Lower lobe of right lung (tissue), 2 donors: ENCODE measurements at regions not wholly inside any gene's neighbourhood (a gene's known extent, or its start where the extent isn't known, plus 50 kb on each side); places are given as distances from the start of the nearest gene placed in this dataset.

Experiments
- ATAC-seq, 2 donors: fragments of 200-7000 bp; cut with Tn5 transposase; one replicate each; pipeline ENCODE4 v1.9.1; 2020 to 2022; ENCODE audit warnings: mild to moderate bottlenecking in 2 of 2, moderate library complexity in 2 of 2
- DNase-seq: peaks from one replicate; pipeline ENCODE4 v3.0.0-alpha.2; 2020
- H3K27ac ChIP-seq: fragments of 200-600 bp; one replicate; pipeline ENCODE4 v1.8.0; 2022
- H3K27me3 ChIP-seq: fragments of 200-600 bp; one replicate; pipeline ENCODE4 v1.8.0; 2022; ENCODE audit warnings: low read depth
- H3K36me3 ChIP-seq: fragments of 200-600 bp; one replicate; pipeline ENCODE4 v1.8.0; 2022; ENCODE audit warnings: mild to moderate bottlenecking
- H3K4me1 ChIP-seq: fragments of 200-600 bp; one replicate; pipeline ENCODE4 v1.8.0; 2022
- H3K4me3 ChIP-seq: fragments of 200-600 bp; one replicate; pipeline ENCODE4 v1.8.0; 2022; ENCODE audit warnings: mild to moderate bottlenecking
- H3K9me3 ChIP-seq: fragments of 200-600 bp; one replicate; pipeline ENCODE4 v1.8.0; 2022
- CTCF ChIP-seq: fragments of 200-600 bp; IDR thresholded peaks from one replicate; pipeline ENCODE4 v1.8.0; 2022; ENCODE audit warnings: antibody characterized with exemption, mild to moderate bottlenecking
- intact Hi-C: fragments of 100-400 bp; cut with DNase I; formaldehyde crosslinking; loops from one replicate; pipeline ENCODE4 v1.11.0; 2022
- donor health status: DM: no; HTN: yes; CAD: no; lungs with severe emphysema.

DNA sequence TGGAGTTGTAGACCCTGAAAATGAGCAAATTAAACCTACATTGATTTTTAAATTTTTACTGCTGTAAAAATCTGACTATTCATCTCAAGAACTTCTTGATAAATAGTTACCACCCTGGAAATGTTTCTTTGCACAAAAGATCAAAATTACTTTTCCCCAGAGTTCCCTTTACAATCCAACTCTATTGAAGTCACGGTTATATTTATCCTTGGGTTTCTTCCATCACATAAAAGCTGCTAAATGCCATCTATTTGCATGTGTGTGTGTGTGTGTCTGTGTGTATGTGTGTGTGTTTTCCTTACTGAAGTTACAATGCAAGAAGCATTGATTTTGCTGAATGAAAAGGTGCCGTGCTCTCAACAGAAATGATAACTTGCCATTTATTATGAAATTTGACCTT lies 1273.0 kb downstream of the ROBO2 start:
- Histone ChIP-seq H3K27ac (no peak overlapping the region), H3K27me3 (no peaks in the 10 kb centered on the region), H3K4me3 (no peak overlapping the region), H3K9me3 (no peaks in the 10 kb centered on the region), H3K4me1 (no peaks in the 10 kb centered on the region), H3K36me3 (no peaks in the 10 kb centered on the region)
- ATAC-seq (no peak), DNase-seq (no peak)
- TF ChIP-seq CTCF, result no peak
- intact Hi-C loops, result no loop called here

DNA sequence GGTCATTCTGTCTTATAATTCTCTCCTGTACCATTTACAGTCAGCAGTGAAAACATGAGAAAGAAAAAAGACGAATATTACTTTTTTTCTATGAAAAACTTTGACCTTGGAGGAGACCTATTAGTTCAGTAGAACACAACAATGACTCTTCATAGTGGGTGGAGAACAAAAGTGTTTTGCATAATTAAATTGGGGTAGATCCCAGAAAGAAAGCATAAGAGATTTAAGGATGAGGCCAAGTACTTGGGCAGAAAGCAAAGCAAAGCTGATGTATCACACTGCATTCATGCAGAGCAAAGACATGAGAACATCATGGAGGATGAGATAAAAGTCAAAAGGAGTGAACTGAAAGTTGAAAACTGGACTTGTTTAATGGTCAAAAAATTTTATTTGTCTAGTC lies 1273.4 kb downstream of the ROBO2 start:
- no peaks in the 10 kb centered on the region for H3K4me1 ChIP-seq
- no peaks in the 10 kb centered on the region for H3K36me3 ChIP-seq
- no peak overlapping the region for H3K27ac ChIP-seq
- no peak overlapping the region for H3K4me3 ChIP-seq
- ATAC-seq, result no peak
- intact Hi-C loops, result no loop called here
- no peaks in the 10 kb centered on the region for H3K9me3 ChIP-seq
- DNase-seq, result no peak
- TF ChIP-seq CTCF, result no peak
- H3K27me3 ChIP-seq, result no peaks in the 10 kb centered on the region

GRCh38 chr3:78314327-78314726 lies 1274.4 kb downstream of the ROBO2 start:
- Histone ChIP-seq H3K27ac (no peak overlapping the region), H3K27me3 (no peaks in the 10 kb centered on the region), H3K4me1 (no peaks in the 10 kb centered on the region), H3K9me3 (no peaks in the 10 kb centered on the region), H3K36me3 (no peaks in the 10 kb centered on the region), H3K4me3 (no peak overlapping the region)
- intact Hi-C loops, result no loop called here
- ATAC-seq, result no peak
- TF ChIP-seq CTCF, result no peak
- DNase-seq, result no peak

DNA sequence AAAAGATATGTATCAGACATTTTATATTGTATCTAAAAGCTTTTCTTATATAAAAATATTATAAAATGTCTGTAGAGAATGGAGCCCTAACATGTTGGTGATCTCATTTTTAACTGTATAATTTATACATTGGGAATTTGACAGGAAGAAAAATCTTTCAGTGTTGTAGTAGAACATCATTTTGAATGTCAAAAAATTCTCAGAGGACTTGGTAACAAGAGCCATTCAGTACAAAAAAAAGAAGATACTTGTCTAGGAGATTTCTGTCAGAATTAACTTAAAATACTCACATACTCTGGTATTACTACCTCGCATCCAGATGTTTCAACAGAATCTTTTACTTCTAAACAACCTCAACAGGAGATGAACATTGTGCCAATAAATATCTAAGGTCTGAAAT lies 1277.9 kb downstream of the ROBO2 start:
- H3K9me3 ChIP-seq, result no peaks in the 10 kb centered on the region
- no peak for TF ChIP-seq CTCF
- intact Hi-C loops, result no loop called here

DNA sequence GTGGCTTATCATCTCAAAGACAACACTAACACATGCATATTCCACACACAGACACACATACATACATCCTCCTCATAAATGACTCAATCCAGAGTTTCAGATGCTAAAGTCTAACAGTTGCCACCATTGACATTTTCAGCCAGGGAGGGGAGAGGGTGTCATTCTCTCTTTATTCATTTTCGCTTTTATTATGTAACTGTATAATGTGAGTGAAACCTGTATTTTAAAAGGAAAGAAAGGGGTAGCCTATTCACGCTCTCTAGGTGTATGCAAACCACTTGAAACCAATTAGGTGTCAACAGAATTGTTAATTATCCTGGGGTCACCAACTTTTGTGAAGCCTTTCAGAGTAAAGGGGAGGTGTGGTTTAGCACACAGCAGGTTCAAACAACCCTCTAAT lies 1282.9 kb downstream of the ROBO2 start:
- TF ChIP-seq CTCF, result no peak
- Histone ChIP-seq H3K4me1 (no peaks in the 10 kb centered on the region), H3K9me3 (no peaks in the 10 kb centered on the region), H3K4me3 (no peak overlapping the region), H3K36me3 (no peaks in the 10 kb centered on the region), H3K27ac (no peak overlapping the region), H3K27me3 (no peaks in the 10 kb centered on the region)
- intact Hi-C loops, result no loop called here
- no peak for DNase-seq
- ATAC-seq, result no peak

More for the DNA sequence above, 1277.9 kb downstream of the ROBO2 start:
- no peaks in the 10 kb centered on the region for H3K36me3 ChIP-seq
- no peaks in the 10 kb centered on the region for H3K4me1 ChIP-seq
- DNase-seq, result no peak
- H3K27me3 ChIP-seq, result no peaks in the 10 kb centered on the region
- no peak for ATAC-seq
- H3K27ac ChIP-seq, result no peak overlapping the region
- no peak overlapping the region for H3K4me3 ChIP-seq

GRCh38 chr3:78337801-78338211 lies 1297.9 kb downstream of the ROBO2 start:
- DNase-seq (no peak), ATAC-seq (no peak)
- no peak for TF ChIP-seq CTCF
- Histone ChIP-seq H3K4me3 (no peak overlapping the region), H3K9me3 (no peaks in the 10 kb centered on the region), H3K4me1 (no peaks in the 10 kb centered on the region), H3K27ac (no peak overlapping the region), H3K36me3 (no peaks in the 10 kb centered on the region), H3K27me3 (no peaks in the 10 kb centered on the region)
- intact Hi-C loops, result no loop called here
